Neural progenitor cell (in vitro differentiated cells): ENCODE measurements at regions not wholly inside any gene's neighbourhood (a gene's known extent, or its start where the extent isn't known, plus 50 kb on each side); places are given as distances from the start of the nearest gene placed in this dataset.

Experiments
- DNase-seq: peaks from one replicate; pipeline ENCODE4 v3.0.0-alpha.2; 2016; ENCODE audit warnings: low spot score
- H2AFZ ChIP-seq: fragments of 200-600 bp; sonication (generic); replicated peaks from 2 replicates; pipeline ENCODE4 v1.6.1; 2016; ENCODE audit warnings: antibody characterized with exemption
- H3F3A ChIP-seq: fragments of 200-600 bp; sonication (generic); 2 replicates; pipeline ENCODE4 v1.6.1; 2016; ENCODE audit warnings: antibody characterized with exemption, low read depth
- H3K27ac ChIP-seq: fragments of 200-600 bp; sonication (generic); 2 replicates; pipeline ENCODE4 v1.5.1; 2016; ENCODE audit warnings: mild to moderate bottlenecking
- H3K27me3 ChIP-seq: fragments of 200-600 bp; sonication (generic); 2 replicates; pipeline ENCODE4 v1.6.1; 2016; ENCODE audit warnings: mild to moderate bottlenecking, moderate library complexity
- H3K36me3 ChIP-seq: fragments of 200-600 bp; sonication (generic); 2 replicates; pipeline ENCODE4 v1.5.1; 2016
- H3K4me1 ChIP-seq: fragments of 200-600 bp; sonication (generic); 2 replicates; pipeline ENCODE4 v1.6.1; 2016; ENCODE audit warnings: mixed run types
- H3K4me2 ChIP-seq: fragments of 200-600 bp; sonication (generic); 2 replicates; pipeline ENCODE4 v1.6.1; 2016
- H3K4me3 ChIP-seq: fragments of 200-600 bp; sonication (generic); 2 replicates; pipeline ENCODE4 v1.5.1; 2016
- H3K79me2 ChIP-seq: fragments of 200-600 bp; sonication (generic); 2 replicates; pipeline ENCODE4 v1.6.1; 2016; ENCODE audit warnings: low read depth
- H3K9ac ChIP-seq: fragments of 200-600 bp; sonication (generic); 2 replicates; pipeline ENCODE4 v1.6.1; 2016
- H3K9me3 ChIP-seq: fragments of 200-600 bp; sonication (generic); 2 replicates; pipeline ENCODE4 v1.5.1; 2016; ENCODE audit warnings: low read depth
- H4K20me1 ChIP-seq: fragments of 200-600 bp; sonication (generic); 2 replicates; pipeline ENCODE4 v1.6.1; 2016; ENCODE audit warnings: low read depth
- H3K27ac Mint-ChIP-seq: 3 replicates; pipeline ENCODE4 v1.8.0; 2021; ENCODE audit warnings: mixed read lengths
- H3K27me3 Mint-ChIP-seq: 2 replicates; pipeline ENCODE4 v1.8.0; 2022; ENCODE audit warnings: low read depth, mild to moderate bottlenecking, inconsistent platforms, moderate library complexity, mixed read lengths; ENCODE audit not compliant: insufficient read depth
- H3K36me3 Mint-ChIP-seq: 3 replicates; pipeline ENCODE4 v1.8.0; 2021; ENCODE audit warnings: mixed read lengths
- H3K4me1 Mint-ChIP-seq: 3 replicates; pipeline ENCODE4 v1.8.0; 2021; ENCODE audit warnings: mixed read lengths
- H3K4me3 Mint-ChIP-seq: 3 replicates; pipeline ENCODE4 v1.8.0; 2021; ENCODE audit warnings: mild to moderate bottlenecking, moderate library complexity, mixed read lengths
- H3K9me3 Mint-ChIP-seq: 3 replicates; pipeline ENCODE4 v1.8.0; 2020; ENCODE audit warnings: mixed read lengths
- EZH2 ChIP-seq: fragments of 200-600 bp; sonication (generic); IDR thresholded peaks from 2 replicates; pipeline ENCODE4 v1.6.1; 2017; ENCODE audit warnings: antibody characterized with exemption, mild to moderate bottlenecking, moderate library complexity
- EZH2phosphoT487 ChIP-seq: fragments of 200-600 bp; sonication (generic); IDR thresholded peaks from 2 replicates; pipeline ENCODE4 v1.6.1; 2017; ENCODE audit warnings: antibody characterized with exemption
- TF ChIP-seq, protein P1 (sequence below): fragments of 200-600 bp; sonication (generic); IDR thresholded peaks from 2 replicates; pipeline ENCODE4 v1.5.1; 2017; ENCODE audit warnings: antibody characterized with exemption, mild to moderate bottlenecking

DNA sequence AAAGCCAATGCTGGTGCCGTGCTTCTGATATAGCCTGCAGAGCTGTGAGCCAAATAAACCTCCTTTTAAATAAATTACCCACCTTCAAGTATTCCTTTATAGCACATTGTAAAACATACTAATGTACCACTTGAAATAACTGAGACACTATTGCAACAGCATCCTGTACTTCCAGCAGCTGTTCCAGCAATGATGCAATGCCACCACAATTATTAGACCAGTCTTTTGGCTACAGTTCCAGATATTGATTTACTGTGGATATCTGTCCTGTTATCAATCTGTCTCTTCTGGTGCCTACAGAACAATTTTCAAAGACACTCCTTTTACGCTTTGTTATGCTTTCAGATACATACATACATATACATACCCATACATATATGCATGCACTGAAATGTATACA lies 567.9 kb downstream of the TAF11L14 start:
- Histone ChIP-seq H2AFZ (no peak overlapping the region), H3K36me3 (no peaks in the 10 kb centered on the region), H3K4me3 (no peak overlapping the region), H3K79me2 (no peaks in the 10 kb centered on the region), H3K4me2 (no peak overlapping the region), H4K20me1 (no peaks in the 10 kb centered on the region), H3F3A (no peaks in the 10 kb centered on the region), H3K9me3 (no peaks in the 10 kb centered on the region), H3K27ac (no peak overlapping the region), H3K4me1 (no peaks in the 10 kb centered on the region), H3K27me3 (no peaks in the 10 kb centered on the region), H3K9ac (no peak overlapping the region)
- no peaks in the 10 kb centered on the region for H3K4me1 Mint-ChIP-seq
- peaks cover 12% of the 10 kb centered on the region for H3K9me3 Mint-ChIP-seq
- no peak for TF ChIP-seq EZH2
- TF ChIP-seq EZH2phosphoT487: no peak
- TF ChIP-seq, protein P1, sequence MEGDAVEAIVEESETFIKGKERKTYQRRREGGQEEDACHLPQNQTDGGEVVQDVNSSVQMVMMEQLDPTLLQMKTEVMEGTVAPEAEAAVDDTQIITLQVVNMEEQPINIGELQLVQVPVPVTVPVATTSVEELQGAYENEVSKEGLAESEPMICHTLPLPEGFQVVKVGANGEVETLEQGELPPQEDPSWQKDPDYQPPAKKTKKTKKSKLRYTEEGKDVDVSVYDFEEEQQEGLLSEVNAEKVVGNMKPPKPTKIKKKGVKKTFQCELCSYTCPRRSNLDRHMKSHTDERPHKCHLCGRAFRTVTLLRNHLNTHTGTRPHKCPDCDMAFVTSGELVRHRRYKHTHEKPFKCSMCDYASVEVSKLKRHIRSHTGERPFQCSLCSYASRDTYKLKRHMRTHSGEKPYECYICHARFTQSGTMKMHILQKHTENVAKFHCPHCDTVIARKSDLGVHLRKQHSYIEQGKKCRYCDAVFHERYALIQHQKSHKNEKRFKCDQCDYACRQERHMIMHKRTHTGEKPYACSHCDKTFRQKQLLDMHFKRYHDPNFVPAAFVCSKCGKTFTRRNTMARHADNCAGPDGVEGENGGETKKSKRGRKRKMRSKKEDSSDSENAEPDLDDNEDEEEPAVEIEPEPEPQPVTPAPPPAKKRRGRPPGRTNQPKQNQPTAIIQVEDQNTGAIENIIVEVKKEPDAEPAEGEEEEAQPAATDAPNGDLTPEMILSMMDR: no peak
- DNase-seq: no peak
- H3K27ac Mint-ChIP-seq: no peak overlapping the region
- no peaks in the 10 kb centered on the region for H3K27me3 Mint-ChIP-seq
- H3K36me3 Mint-ChIP-seq: no peaks in the 10 kb centered on the region
- H3K4me3 Mint-ChIP-seq: no peak overlapping the region

DNA sequence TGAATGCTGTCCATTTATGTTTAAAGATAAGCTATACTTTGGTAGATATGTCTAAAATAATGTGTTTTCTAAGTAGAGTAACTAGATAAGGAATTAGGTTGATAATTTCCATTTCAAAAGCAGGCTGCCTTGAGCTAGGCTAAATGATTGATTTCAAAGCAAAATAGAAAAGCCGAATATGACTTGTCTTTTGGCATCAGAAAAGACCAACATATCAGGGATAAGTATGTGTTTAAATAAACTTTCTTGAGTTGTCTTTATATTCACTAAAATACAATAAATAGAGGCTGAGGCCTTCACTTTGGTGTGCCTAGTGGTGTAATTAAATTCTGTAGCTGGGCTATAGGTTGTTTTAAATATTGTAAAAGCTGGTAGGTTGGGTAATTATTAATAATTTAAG lies 569.0 kb downstream of the TAF11L14 start:
- DNase-seq: no peak
- H3K4me1 Mint-ChIP-seq: no peaks in the 10 kb centered on the region
- H3K27ac Mint-ChIP-seq: no peak overlapping the region
- no peak for TF ChIP-seq EZH2
- TF ChIP-seq EZH2phosphoT487: no peak
- TF ChIP-seq, protein P1: no peak
- H3K27me3 Mint-ChIP-seq: no peaks in the 10 kb centered on the region
- H3K27me3 ChIP-seq: no peaks in the 10 kb centered on the region
- peaks cover 8% of the 10 kb centered on the region for H3K9me3 Mint-ChIP-seq
- H3K9me3 ChIP-seq: no peaks in the 10 kb centered on the region
- H4K20me1 ChIP-seq: no peaks in the 10 kb centered on the region
- H3F3A ChIP-seq: no peaks in the 10 kb centered on the region
- H3K4me3 ChIP-seq: no peak overlapping the region
- no peaks in the 10 kb centered on the region for H3K4me1 ChIP-seq
- no peaks in the 10 kb centered on the region for H3K79me2 ChIP-seq
- no peaks in the 10 kb centered on the region for H3K36me3 Mint-ChIP-seq
- no peaks in the 10 kb centered on the region for H3K36me3 ChIP-seq
- H3K4me2 ChIP-seq: no peak overlapping the region
- no peak overlapping the region for H3K27ac ChIP-seq
- no peak overlapping the region for H3K4me3 Mint-ChIP-seq
- no peak overlapping the region for H3K9ac ChIP-seq
- no peak overlapping the region for H2AFZ ChIP-seq

DNA sequence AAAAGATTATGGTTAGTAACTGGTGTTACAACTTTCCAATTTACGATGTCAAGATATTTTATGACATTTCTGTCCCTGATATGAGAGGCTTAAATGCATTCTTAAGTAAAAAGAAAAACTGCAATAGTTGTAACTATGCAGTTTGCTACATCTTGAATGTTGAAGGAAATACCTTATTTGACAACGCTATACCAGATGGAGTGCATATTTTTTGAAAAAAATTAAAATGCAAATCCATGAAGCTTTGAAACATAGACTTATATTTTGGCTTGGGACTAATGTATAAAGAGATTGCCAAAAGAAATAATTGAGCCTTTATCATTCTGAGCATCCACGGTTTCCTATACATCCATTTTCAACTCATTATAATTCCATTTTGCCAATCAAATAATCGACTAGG lies 579.4 kb downstream of the TAF11L14 start:
- Histone ChIP-seq H3K4me1 (no peaks in the 10 kb centered on the region), H3K9ac (no peak overlapping the region), H3F3A (no peaks in the 10 kb centered on the region), H3K36me3 (no peaks in the 10 kb centered on the region), H3K4me2 (no peak overlapping the region), H3K79me2 (no peaks in the 10 kb centered on the region), H2AFZ (no peak overlapping the region), H3K27me3 (no peaks in the 10 kb centered on the region), H3K27ac (no peak overlapping the region), H3K9me3 (no peaks in the 10 kb centered on the region), H4K20me1 (no peaks in the 10 kb centered on the region), H3K4me3 (no peak overlapping the region)
- peaks cover 3% of the 10 kb centered on the region for H3K9me3 Mint-ChIP-seq
- TF ChIP-seq EZH2phosphoT487: no peak
- TF ChIP-seq, protein P1: no peak
- H3K27ac Mint-ChIP-seq: no peak overlapping the region
- H3K36me3 Mint-ChIP-seq: no peaks in the 10 kb centered on the region
- no peak for DNase-seq
- no peaks in the 10 kb centered on the region for H3K4me1 Mint-ChIP-seq
- H3K4me3 Mint-ChIP-seq: no peak overlapping the region
- H3K27me3 Mint-ChIP-seq: no peaks in the 10 kb centered on the region

DNA sequence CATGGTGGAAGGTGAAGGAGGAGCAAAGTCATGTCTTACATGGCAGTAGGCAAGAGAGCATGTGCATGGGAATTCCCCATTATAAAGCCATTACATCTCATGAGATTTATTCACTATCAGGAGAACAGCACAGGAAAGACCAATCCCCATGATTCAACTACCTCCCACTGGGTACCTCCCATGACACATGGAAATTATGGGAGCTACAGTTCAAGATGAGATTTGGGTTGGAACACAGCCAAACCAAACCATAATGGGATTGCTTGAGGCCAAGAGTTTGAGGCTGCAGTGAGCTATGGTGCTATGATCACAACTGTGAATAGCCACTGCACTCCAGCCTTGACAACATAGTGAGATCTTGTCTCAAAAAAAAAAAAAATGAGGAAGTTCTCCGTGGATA lies 581.8 kb downstream of the TAF11L14 start:
- H2AFZ ChIP-seq: no peak overlapping the region
- no peaks in the 10 kb centered on the region for H3F3A ChIP-seq
- Mint-ChIP-seq H3K9me3 (peaks cover 3% of the 10 kb centered on the region), H3K27me3 (no peaks in the 10 kb centered on the region), H3K4me3 (no peak overlapping the region), H3K36me3 (no peaks in the 10 kb centered on the region), H3K4me1 (no peaks in the 10 kb centered on the region), H3K27ac (no peak overlapping the region)
- no peaks in the 10 kb centered on the region for H4K20me1 ChIP-seq
- DNase-seq: no peak
- H3K36me3 ChIP-seq: no peaks in the 10 kb centered on the region
- no peak overlapping the region for H3K4me3 ChIP-seq
- H3K79me2 ChIP-seq: no peaks in the 10 kb centered on the region
- H3K4me1 ChIP-seq: no peaks in the 10 kb centered on the region
- no peaks in the 10 kb centered on the region for H3K27me3 ChIP-seq
- H3K9ac ChIP-seq: no peak overlapping the region
- H3K27ac ChIP-seq: no peak overlapping the region
- no peak for TF ChIP-seq EZH2
- TF ChIP-seq, protein P1: no peak
- no peak for TF ChIP-seq EZH2phosphoT487
- H3K9me3 ChIP-seq: no peaks in the 10 kb centered on the region
- no peak overlapping the region for H3K4me2 ChIP-seq
